H9 (cell line): ENCODE measurements at regions not wholly inside any gene's neighbourhood (a gene's known extent, or its start where the extent isn't known, plus 50 kb on each side); places are given as distances from the start of the nearest gene placed in this dataset.

Experiments
- DNase-seq: peaks from one replicate; pipeline ENCODE4 v3.0.0-alpha.2; 2017
- H2AFZ ChIP-seq: one replicate; pipeline ENCODE4 v1.6.1; 2013; ENCODE audit warnings: mild to moderate bottlenecking, low read length, control low read depth, moderate library complexity
- H2AK5ac ChIP-seq: 2 replicates; pipeline ENCODE4 v1.6.1; 2013; ENCODE audit warnings: low read length, control low read depth, mixed read lengths; ENCODE audit not compliant: insufficient read length
- H2BK120ac ChIP-seq: one replicate; pipeline ENCODE4 v1.6.1; 2013; ENCODE audit warnings: low read depth, mild to moderate bottlenecking, low read length, control low read depth, inconsistent platforms; ENCODE audit not compliant: poor library complexity, severe bottlenecking
- H2BK12ac ChIP-seq: 2 replicates; pipeline ENCODE4 v1.6.1; 2013; ENCODE audit warnings: low read length, control low read depth, mixed read lengths, low read depth; ENCODE audit not compliant: insufficient read length
- H2BK15ac ChIP-seq: 2 replicates; pipeline ENCODE4 v1.6.1; 2013; ENCODE audit warnings: low read depth, low read length, control low read depth
- H2BK20ac ChIP-seq: one replicate; pipeline ENCODE4 v1.6.1; 2013; ENCODE audit warnings: low read depth, mild to moderate bottlenecking, low read length, control low read depth, inconsistent platforms; ENCODE audit not compliant: poor library complexity, severe bottlenecking
- H2BK5ac ChIP-seq: 2 replicates; pipeline ENCODE4 v1.6.1; 2013; ENCODE audit warnings: low read length, control low read depth, mixed read lengths; ENCODE audit not compliant: insufficient read length
- H3K14ac ChIP-seq: 2 replicates; pipeline ENCODE4 v1.6.1; 2013; ENCODE audit warnings: low read length, control low read depth; ENCODE audit not compliant: insufficient read depth
- H3K18ac ChIP-seq: 2 replicates; pipeline ENCODE4 v1.6.1; 2013; ENCODE audit warnings: low read depth, mild to moderate bottlenecking, mixed read lengths, low read length, control low read depth; ENCODE audit not compliant: insufficient read length
- H3K23ac ChIP-seq: 2 replicates; pipeline ENCODE4 v1.6.1; 2013; ENCODE audit warnings: low read length, control low read depth, mixed read lengths, low read depth; ENCODE audit not compliant: insufficient read length
- H3K23me2 ChIP-seq: 2 replicates; pipeline ENCODE4 v1.6.1; 2013; ENCODE audit warnings: low read depth, mild to moderate bottlenecking, mixed read lengths, low read length, control low read depth; ENCODE audit not compliant: insufficient read length, poor library complexity, severe bottlenecking
- H3K27ac ChIP-seq: 2 replicates; pipeline ENCODE4 v1.5.1; 2013; ENCODE audit warnings: low read length, control low read depth, mixed read lengths, low read depth; ENCODE audit not compliant: insufficient read length
- H3K27me3 ChIP-seq: 2 replicates; pipeline ENCODE4 v1.6.1; 2013; ENCODE audit warnings: low read length, control low read depth, inconsistent platforms; ENCODE audit not compliant: insufficient read depth
- H3K4ac ChIP-seq: 2 replicates; pipeline ENCODE4 v1.6.1; 2013; ENCODE audit warnings: low read depth, mild to moderate bottlenecking, control low read depth, inconsistent platforms, low read length, moderate library complexity
- H3K4me1 ChIP-seq: 2 replicates; pipeline ENCODE4 v1.6.1; 2013; ENCODE audit warnings: low read length, control low read depth, inconsistent platforms; ENCODE audit not compliant: insufficient read depth
- H3K4me2 ChIP-seq: 2 replicates; pipeline ENCODE4 v1.6.1; 2013; ENCODE audit warnings: low read length, control low read depth, mixed read lengths; ENCODE audit not compliant: insufficient read length, insufficient read depth
- H3K56ac ChIP-seq: 2 replicates; pipeline ENCODE4 v1.6.1; 2013; ENCODE audit warnings: low read depth, mild to moderate bottlenecking, mixed read lengths, low read length, control low read depth; ENCODE audit not compliant: insufficient read length
- H3K79me1 ChIP-seq: 2 replicates; pipeline ENCODE4 v1.6.1; 2013; ENCODE audit warnings: low read depth, mild to moderate bottlenecking, moderate library complexity, low read length, control low read depth, inconsistent platforms; ENCODE audit not compliant: insufficient read depth, poor library complexity, severe bottlenecking
- H3K79me2 ChIP-seq: 2 replicates; pipeline ENCODE4 v1.6.1; 2013; ENCODE audit warnings: low read length, control low read depth, inconsistent platforms; ENCODE audit not compliant: insufficient read depth
- H3K9ac ChIP-seq: 2 replicates; pipeline ENCODE4 v1.6.1; 2013; ENCODE audit warnings: low read length, control low read depth, mixed read lengths; ENCODE audit not compliant: insufficient read length; ENCODE audit errors: extremely low read depth
- H3K9me3 ChIP-seq: one replicate; pipeline ENCODE4 v1.6.1; 2013; ENCODE audit warnings: low read depth, low read length, inconsistent platforms; ENCODE audit not compliant: control insufficient read depth
- H3T11ph ChIP-seq: one replicate; pipeline ENCODE4 v1.6.1; 2013; ENCODE audit warnings: mild to moderate bottlenecking, low read length, control low read depth, inconsistent platforms
- H4K20me1 ChIP-seq: one replicate; pipeline ENCODE4 v1.6.1; 2013; ENCODE audit not compliant: control insufficient read depth, insufficient read length, insufficient read depth
- H4K5ac ChIP-seq: 2 replicates; pipeline ENCODE4 v1.6.1; 2013; ENCODE audit warnings: low read depth, mild to moderate bottlenecking, mixed read lengths, low read length, control low read depth; ENCODE audit not compliant: insufficient read length
- H4K8ac ChIP-seq: replicated peaks from 2 replicates; pipeline ENCODE4 v1.6.1; 2013; ENCODE audit warnings: low read length, control low read depth, mixed read lengths, low read depth; ENCODE audit not compliant: insufficient read length
- H4K91ac ChIP-seq: 2 replicates; pipeline ENCODE4 v1.6.1; 2013; ENCODE audit warnings: low read depth, mild to moderate bottlenecking, moderate library complexity, mixed read lengths, low read length, control low read depth; ENCODE audit not compliant: insufficient read length
- H3K27ac Mint-ChIP-seq, 3 experiments: 2 replicates in 2 of 3; 3 replicates in 1 of 3; pipeline ENCODE4 v1.8.0; 2020 to 2021; ENCODE audit warnings: mixed read lengths in 3 of 3, mild to moderate bottlenecking in 1 of 3, moderate library complexity in 1 of 3
- H3K27me3 Mint-ChIP-seq: 2 replicates; pipeline ENCODE4 v1.8.0; 2021; ENCODE audit warnings: low read depth, mild to moderate bottlenecking, moderate library complexity, mixed read lengths
- H3K36me3 Mint-ChIP-seq, 3 experiments: 2 replicates in 2 of 3; 3 replicates in 1 of 3; pipeline ENCODE4 v1.8.0; 2020 to 2021; ENCODE audit warnings: low read depth in 3 of 3, mixed read lengths in 3 of 3; ENCODE audit not compliant: insufficient read depth in 1 of 3
- H3K4me1 Mint-ChIP-seq, 2 experiments: 2 replicates each; pipeline ENCODE4 v1.8.0; 2020; ENCODE audit warnings: mixed read lengths in 2 of 2
- H3K4me3 Mint-ChIP-seq, 2 experiments: 2 replicates in 1 of 2; 3 replicates in 1 of 2; pipeline ENCODE4 v1.8.0; 2020 to 2021; ENCODE audit warnings: mild to moderate bottlenecking in 2 of 2, mixed read lengths in 2 of 2, moderate library complexity in 1 of 2
- H3K9me3 Mint-ChIP-seq, 2 experiments: 2 replicates in 1 of 2; 3 replicates in 1 of 2; pipeline ENCODE4 v1.8.0; 2020; ENCODE audit warnings: mild to moderate bottlenecking in 2 of 2, mixed read lengths in 2 of 2, moderate library complexity in 1 of 2
- WGBS: extraction: QIAGEN DNeasy Blood & Tissue Kit; methylation state at CpG from one replicate; pipeline ENCODE4 v1.1.7; 2013; ENCODE audit warnings: missing lambda C conversion rate, low lambda C conversion rate, mixed read lengths; ENCODE audit not compliant: insufficient read length; ENCODE audit errors: extremely low coverage; 5-methylcytosine and 5-hydroxymethylcytosine counted together
- TF ChIP-seq, protein P1 (sequence below): fragments of 200-600 bp; sonication (generic); conservative IDR thresholded peaks from 3 replicates; pipeline ENCODE4 v1.8.0; 2021; ENCODE audit warnings: antibody characterized with exemption, mild to moderate bottlenecking

DNA sequence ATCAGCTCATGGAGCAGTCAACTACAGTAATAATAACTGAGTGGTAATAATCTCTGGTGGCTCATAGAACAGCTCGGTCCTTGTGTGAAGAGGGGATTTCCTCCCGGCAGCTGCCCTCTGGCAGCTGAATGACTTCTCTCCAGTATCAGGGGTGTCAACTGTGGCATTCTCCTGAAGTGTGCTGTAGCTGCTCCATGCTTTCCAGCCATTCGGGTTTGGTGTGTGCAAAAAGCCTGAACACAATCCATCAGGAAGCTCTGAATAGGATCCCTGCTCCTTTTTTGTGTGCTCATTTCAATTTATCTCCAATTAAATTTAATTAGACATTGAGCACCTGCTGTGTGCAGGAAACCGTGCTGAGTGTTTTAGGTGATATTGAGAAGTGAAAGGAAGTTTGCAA is 59.8 kb upstream of the BARX1 start:
- Mint-ChIP-seq H3K4me1 (no peaks in the 10 kb centered on the region), H3K36me3 (no peaks in the 10 kb centered on the region), H3K9me3 (no peaks in the 10 kb centered on the region), H3K27ac (no peak overlapping the region), H3K4me3 (no peak overlapping the region), H3K27me3 (peaks cover 4% of the 10 kb centered on the region; the same call in 1 of the 2 replicates)
- Histone ChIP-seq H3K27ac (no peak overlapping the region), H2BK12ac (no peak overlapping the region), H2BK5ac (no peak overlapping the region), H3K4ac (no peak overlapping the region), H2AK5ac (no peak overlapping the region), H3K23ac (no peak overlapping the region), H3K79me2 (no peaks in the 10 kb centered on the region), H3K23me2 (no peaks in the 10 kb centered on the region), H4K5ac (no peak overlapping the region), H4K20me1 (no peaks in the 10 kb centered on the region), H4K8ac (no peak overlapping the region), H3T11ph (no peak overlapping the region), H2BK15ac (no peak overlapping the region), H3K4me2 (no peak overlapping the region), H3K4me1 (no peaks in the 10 kb centered on the region), H2AFZ (no peak overlapping the region), H3K9ac (no peak overlapping the region), H3K56ac (no peak overlapping the region), H3K27me3 (no peaks in the 10 kb centered on the region), H3K79me1 (no peaks in the 10 kb centered on the region), H3K18ac (no peak overlapping the region), H2BK120ac (no peak overlapping the region), H4K91ac (no peak overlapping the region), H3K14ac (no peak overlapping the region), H2BK20ac (no peak overlapping the region), H3K9me3 (no peaks in the 10 kb centered on the region)
- WGBS: no CpG with 5 or more reads among the region's 4 CpGs
- TF ChIP-seq, protein P1, sequence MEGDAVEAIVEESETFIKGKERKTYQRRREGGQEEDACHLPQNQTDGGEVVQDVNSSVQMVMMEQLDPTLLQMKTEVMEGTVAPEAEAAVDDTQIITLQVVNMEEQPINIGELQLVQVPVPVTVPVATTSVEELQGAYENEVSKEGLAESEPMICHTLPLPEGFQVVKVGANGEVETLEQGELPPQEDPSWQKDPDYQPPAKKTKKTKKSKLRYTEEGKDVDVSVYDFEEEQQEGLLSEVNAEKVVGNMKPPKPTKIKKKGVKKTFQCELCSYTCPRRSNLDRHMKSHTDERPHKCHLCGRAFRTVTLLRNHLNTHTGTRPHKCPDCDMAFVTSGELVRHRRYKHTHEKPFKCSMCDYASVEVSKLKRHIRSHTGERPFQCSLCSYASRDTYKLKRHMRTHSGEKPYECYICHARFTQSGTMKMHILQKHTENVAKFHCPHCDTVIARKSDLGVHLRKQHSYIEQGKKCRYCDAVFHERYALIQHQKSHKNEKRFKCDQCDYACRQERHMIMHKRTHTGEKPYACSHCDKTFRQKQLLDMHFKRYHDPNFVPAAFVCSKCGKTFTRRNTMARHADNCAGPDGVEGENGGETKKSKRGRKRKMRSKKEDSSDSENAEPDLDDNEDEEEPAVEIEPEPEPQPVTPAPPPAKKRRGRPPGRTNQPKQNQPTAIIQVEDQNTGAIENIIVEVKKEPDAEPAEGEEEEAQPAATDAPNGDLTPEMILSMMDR: no peak
- DNase-seq: no peak
